ENCODE measurements at regions not wholly inside any gene's neighbourhood (a gene's known extent, or its start where the extent isn't known, plus 50 kb on each side); places are given as distances from the start of the nearest gene placed in this dataset.

DNA sequence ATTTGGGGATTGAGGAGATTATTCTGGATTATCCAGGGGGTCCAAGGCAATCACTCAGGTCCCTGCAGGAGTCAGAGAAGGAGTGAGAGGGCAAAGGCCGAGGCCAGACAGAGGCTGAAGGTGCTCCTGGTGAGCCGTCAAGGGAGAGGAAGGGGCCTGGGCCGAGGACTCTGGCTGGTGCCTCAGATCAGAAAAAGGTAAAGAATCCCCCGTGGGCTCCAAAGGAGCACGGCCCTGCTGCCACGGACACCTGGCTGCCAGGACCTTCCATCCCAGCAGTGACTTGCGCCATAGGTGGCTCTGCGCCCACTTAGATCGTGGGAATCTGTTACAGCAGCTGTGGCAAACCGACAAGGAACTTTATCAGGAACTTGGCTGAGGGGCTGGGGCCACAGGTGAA, 374.8 kb upstream of the MYT1L start:
- no peak for TF ChIP-seq POLR2AphosphoS5 (IDR thresholded peaks at IDR 0.05; ENCODE audit: control insufficient read depth, insufficient read depth, low read depth, low read length)
- TF ChIP-seq SETDB1 (IDR thresholded peaks at IDR 0.05; ENCODE audit: low read length) = no peak
- TF ChIP-seq CBFB (CRISPR knock-in tag; IDR thresholded peaks at IDR 0.05) = no peak
- TF ChIP-seq, protein P1, sequence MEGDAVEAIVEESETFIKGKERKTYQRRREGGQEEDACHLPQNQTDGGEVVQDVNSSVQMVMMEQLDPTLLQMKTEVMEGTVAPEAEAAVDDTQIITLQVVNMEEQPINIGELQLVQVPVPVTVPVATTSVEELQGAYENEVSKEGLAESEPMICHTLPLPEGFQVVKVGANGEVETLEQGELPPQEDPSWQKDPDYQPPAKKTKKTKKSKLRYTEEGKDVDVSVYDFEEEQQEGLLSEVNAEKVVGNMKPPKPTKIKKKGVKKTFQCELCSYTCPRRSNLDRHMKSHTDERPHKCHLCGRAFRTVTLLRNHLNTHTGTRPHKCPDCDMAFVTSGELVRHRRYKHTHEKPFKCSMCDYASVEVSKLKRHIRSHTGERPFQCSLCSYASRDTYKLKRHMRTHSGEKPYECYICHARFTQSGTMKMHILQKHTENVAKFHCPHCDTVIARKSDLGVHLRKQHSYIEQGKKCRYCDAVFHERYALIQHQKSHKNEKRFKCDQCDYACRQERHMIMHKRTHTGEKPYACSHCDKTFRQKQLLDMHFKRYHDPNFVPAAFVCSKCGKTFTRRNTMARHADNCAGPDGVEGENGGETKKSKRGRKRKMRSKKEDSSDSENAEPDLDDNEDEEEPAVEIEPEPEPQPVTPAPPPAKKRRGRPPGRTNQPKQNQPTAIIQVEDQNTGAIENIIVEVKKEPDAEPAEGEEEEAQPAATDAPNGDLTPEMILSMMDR (IDR thresholded peaks at IDR 0.05 in 2 of 3, conservative IDR thresholded peaks at IDR 0.05 in 1 of 3; ENCODE audit: insufficient read depth in 2 of 3, low read depth in 1 of 3, low read length in 3 of 3) = no peak
- TF ChIP-seq GABPB2 (CRISPR knock-in tag; conservative IDR thresholded peaks at IDR 0.05) = no peak
- no peak for TF ChIP-seq EP400 (IDR thresholded peaks at IDR 0.05)
- TF ChIP-seq, protein P2, sequence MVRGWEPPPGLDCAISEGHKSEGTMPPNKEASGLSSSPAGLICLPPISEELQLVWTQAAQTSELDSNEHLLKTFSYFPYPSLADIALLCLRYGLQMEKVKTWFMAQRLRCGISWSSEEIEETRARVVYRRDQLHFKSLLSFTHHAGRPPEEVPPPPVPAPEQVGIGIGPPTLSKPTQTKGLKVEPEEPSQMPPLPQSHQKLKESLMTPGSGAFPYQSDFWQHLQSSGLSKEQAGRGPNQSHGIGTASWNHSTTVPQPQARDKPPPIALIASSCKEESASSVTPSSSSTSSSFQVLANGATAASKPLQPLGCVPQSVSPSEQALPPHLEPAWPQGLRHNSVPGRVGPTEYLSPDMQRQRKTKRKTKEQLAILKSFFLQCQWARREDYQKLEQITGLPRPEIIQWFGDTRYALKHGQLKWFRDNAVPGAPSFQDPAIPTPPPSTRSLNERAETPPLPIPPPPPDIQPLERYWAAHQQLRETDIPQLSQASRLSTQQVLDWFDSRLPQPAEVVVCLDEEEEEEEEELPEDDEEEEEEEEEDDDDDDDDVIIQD (CRISPR knock-in tag; IDR thresholded peaks at IDR 0.05) = no peak
- TF ChIP-seq TCF3 (CRISPR knock-in tag; IDR thresholded peaks at IDR 0.05) = no peak
- no peak for TF ChIP-seq NCOA6 (IDR thresholded peaks at IDR 0.05)

All from K562 (cell line).